GM12872 (cell line): ENCODE measurements at regions not wholly inside any gene's neighbourhood (a gene's known extent, or its start where the extent isn't known, plus 50 kb on each side); places are given as distances from the start of the nearest gene placed in this dataset.

Experiments used
- CTCF ChIP-seq: IDR thresholded peaks from 3 replicates; pipeline ENCODE4 v1.5.1; 2011; ENCODE audit warnings: low read depth, mild to moderate bottlenecking, low read length, moderate library complexity; ENCODE audit not compliant: insufficient read depth

- TF ChIP-seq CTCF: no peak
Measured at GRCh38 chr15:31799715-31800321, 230.5 kb upstream of the CHRNA7 start.

GRCh38 chr15:31801152-31801551, 229.2 kb upstream of the CHRNA7 start:
- TF ChIP-seq CTCF: no peak

GRCh38 chr15:31802761-31803160, 227.6 kb upstream of the CHRNA7 start:
- TF ChIP-seq CTCF: no peak

GRCh38 chr15:31803388-31803884, 226.9 kb upstream of the CHRNA7 start:
- no peak for TF ChIP-seq CTCF

GRCh38 chr15:31805090-31805662, 225.1 kb upstream of the CHRNA7 start:
- no peak for TF ChIP-seq CTCF

GRCh38 chr15:31806106-31806505, 224.2 kb upstream of the CHRNA7 start:
- TF ChIP-seq CTCF: no peak

- TF ChIP-seq CTCF: no peak
Measured at GRCh38 chr15:31811641-31812040, 218.7 kb upstream of the CHRNA7 start.
